Activated CD4-positive, alpha-beta T cell treated with anti-CD3 and anti-CD28 coated beads for 36 hours (primary cell): ENCODE measurements at regions not wholly inside any gene's neighbourhood (a gene's known extent, or its start where the extent isn't known, plus 50 kb on each side); places are given as distances from the start of the nearest gene placed in this dataset.
A peak's percentile ranks its signal among the peaks of the same experiment; 100 is the strongest.

Source experiments
- ATAC-seq: fragments of 200-7000 bp; cut with Tn5 transposase; one replicate; pipeline ENCODE4 v1.10.0; 2021; ENCODE audit warnings: mild to moderate bottlenecking, moderate library complexity
- CTCF ChIA-PET: fragments of 350-600 bp; sonication (Branson Sonifier 250); formaldehyde crosslinking; loops from one replicate; lab custom pipeline; 2021; ENCODE audit warnings: antibody characterized with exemption; lab: Charles Lee
- POLR2A ChIA-PET: fragments of 350-600 bp; sonication (Branson Sonifier 250); formaldehyde crosslinking; loops from one replicate; lab custom pipeline; 2021; ENCODE audit warnings: antibody characterized with exemption, inconsistent platforms; lab: Charles Lee
- DNase-seq: peaks from one replicate; pipeline ENCODE4 v3.0.0-alpha.2; 2020
- H3K27ac Mint-ChIP-seq: one replicate; pipeline ENCODE4 v1.8.0; 2021; ENCODE audit warnings: mixed read lengths
- H3K27me3 Mint-ChIP-seq: one replicate; pipeline ENCODE4 v1.8.0; 2021; ENCODE audit warnings: mixed read lengths
- H3K36me3 Mint-ChIP-seq: one replicate; pipeline ENCODE4 v1.8.0; 2021; ENCODE audit warnings: low read depth, mixed read lengths
- H3K4me1 Mint-ChIP-seq: one replicate; pipeline ENCODE4 v1.8.0; 2021; ENCODE audit warnings: mixed read lengths
- H3K4me3 Mint-ChIP-seq: one replicate; pipeline ENCODE4 v1.8.0; 2021; ENCODE audit warnings: mild to moderate bottlenecking, moderate library complexity, mixed read lengths
- H3K9me3 Mint-ChIP-seq: one replicate; pipeline ENCODE4 v1.8.0; 2021; ENCODE audit warnings: low read depth, mixed read lengths
- intact Hi-C, 2 experiments: fragments of 100-400 bp; cut with DNase I in 1 of 2; cut with micrococcal nuclease in 1 of 2; formaldehyde crosslinking; loops; one replicate each; pipeline versions ENCODE4 v1.14.2 to v1.15.1; 2022 to 2024; cut with DNase I, micrococcal nuclease

DNA sequence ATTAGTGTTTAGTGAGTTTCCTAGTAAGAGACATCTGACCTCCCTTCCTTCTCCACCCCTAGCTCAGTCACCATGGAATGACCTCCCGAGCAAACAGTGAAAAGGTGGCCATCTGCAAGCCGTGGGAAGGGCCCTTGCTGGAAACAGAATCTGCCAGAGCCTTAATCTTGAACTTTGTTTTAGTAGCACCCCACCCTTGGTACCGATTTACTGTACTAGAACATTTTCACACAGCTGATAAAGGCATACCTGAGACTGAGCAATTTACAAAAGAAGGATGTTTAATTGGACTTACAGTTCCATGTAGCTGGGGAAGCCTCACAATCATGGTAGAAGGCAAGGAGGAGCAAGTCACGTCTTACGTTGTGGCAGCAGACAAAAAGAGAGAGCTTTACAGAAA lies 655.8 kb downstream of the TSN start:
- POLR2A ChIA-PET: no interaction called here
- H3K4me3 Mint-ChIP-seq: no peak overlapping the region
- H3K27ac Mint-ChIP-seq: no peak overlapping the region
- H3K27me3 Mint-ChIP-seq: no peaks in the 10 kb centered on the region
- H3K36me3 Mint-ChIP-seq: no peaks in the 10 kb centered on the region
- intact Hi-C loops: no loop called here
- DNase-seq (no peak), ATAC-seq (no peak)
- CTCF ChIA-PET: interaction anchor here (0.7 kb wide), 1 partner anchor 1075 kb away, joined by 3 read pairs; no protein-coding TSS in a partner anchor
- peaks cover 9% of the 10 kb centered on the region for H3K9me3 Mint-ChIP-seq
- H3K4me1 Mint-ChIP-seq: no peaks in the 10 kb centered on the region

- intact Hi-C loops: no loop called here
- H3K4me1 Mint-ChIP-seq: no peaks in the 10 kb centered on the region
- CTCF ChIA-PET: no interaction called here
- POLR2A ChIA-PET: no interaction called here
- H3K36me3 Mint-ChIP-seq: no peaks in the 10 kb centered on the region
- DNase-seq: no peak
- no peak overlapping the region for H3K4me3 Mint-ChIP-seq
- ATAC-seq: no peak
- no peak overlapping the region for H3K27ac Mint-ChIP-seq
- H3K9me3 Mint-ChIP-seq: peaks cover 9% of the 10 kb centered on the region
- H3K27me3 Mint-ChIP-seq: no peaks in the 10 kb centered on the region
Observed at GRCh38 chr2:122412360-122412759, 656.9 kb downstream of the TSN start.

DNA sequence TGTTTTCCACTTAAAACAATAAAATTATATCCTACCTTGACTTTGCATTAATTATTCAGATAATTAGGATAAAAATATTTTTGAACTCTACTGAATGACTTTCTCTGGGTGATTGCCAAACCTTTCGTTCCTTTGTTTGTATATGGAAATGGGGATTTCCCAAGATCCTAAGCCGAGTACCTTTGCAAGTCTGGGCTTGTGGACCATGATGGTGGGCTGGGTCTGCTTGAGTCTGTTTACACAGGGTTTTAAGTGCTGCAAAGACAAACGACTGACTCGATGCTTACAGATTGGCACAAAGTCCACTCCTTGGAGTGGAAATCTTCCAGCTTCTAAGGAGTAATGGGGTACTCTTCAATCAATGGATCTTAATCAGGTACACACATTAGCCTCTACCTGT lies 659.5 kb downstream of the TSN start:
- ChIA-PET CTCF (no interaction called here), POLR2A (no interaction called here)
- intact Hi-C loops: no loop called here
- Mint-ChIP-seq H3K4me1 (no peaks in the 10 kb centered on the region), H3K27ac (no peak overlapping the region), H3K36me3 (no peaks in the 10 kb centered on the region), H3K4me3 (no peak overlapping the region), H3K9me3 (peaks cover 9% of the 10 kb centered on the region), H3K27me3 (no peaks in the 10 kb centered on the region)
- no peak for ATAC-seq
- DNase-seq: no peak

GRCh38 chr2:122417114-122417513 lies 661.7 kb downstream of the TSN start:
- ChIA-PET CTCF (no interaction called here), POLR2A (no interaction called here)
- H3K27ac Mint-ChIP-seq: no peak overlapping the region
- no peaks in the 10 kb centered on the region for H3K4me1 Mint-ChIP-seq
- H3K36me3 Mint-ChIP-seq: no peaks in the 10 kb centered on the region
- H3K9me3 Mint-ChIP-seq: peaks cover under 1% of the 10 kb centered on the region
- H3K4me3 Mint-ChIP-seq: no peak overlapping the region
- ATAC-seq (no peak), DNase-seq (no peak)
- intact Hi-C loops: no loop called here
- H3K27me3 Mint-ChIP-seq: no peaks in the 10 kb centered on the region

GRCh38 chr2:122421775-122422174 lies 666.3 kb downstream of the TSN start:
- CTCF ChIA-PET: interaction anchor here (0.7 kb wide), 1 partner anchor 289 kb away, joined by 3 read pairs; no protein-coding TSS in a partner anchor
- Mint-ChIP-seq H3K4me1 (no peaks in the 10 kb centered on the region), H3K9me3 (no peaks in the 10 kb centered on the region), H3K27me3 (no peaks in the 10 kb centered on the region), H3K4me3 (no peak overlapping the region), H3K36me3 (no peaks in the 10 kb centered on the region), H3K27ac (no peak overlapping the region)
- ATAC-seq (no peak), DNase-seq (no peak)
- POLR2A ChIA-PET: no interaction called here
- intact Hi-C loops: no loop called here

DNA sequence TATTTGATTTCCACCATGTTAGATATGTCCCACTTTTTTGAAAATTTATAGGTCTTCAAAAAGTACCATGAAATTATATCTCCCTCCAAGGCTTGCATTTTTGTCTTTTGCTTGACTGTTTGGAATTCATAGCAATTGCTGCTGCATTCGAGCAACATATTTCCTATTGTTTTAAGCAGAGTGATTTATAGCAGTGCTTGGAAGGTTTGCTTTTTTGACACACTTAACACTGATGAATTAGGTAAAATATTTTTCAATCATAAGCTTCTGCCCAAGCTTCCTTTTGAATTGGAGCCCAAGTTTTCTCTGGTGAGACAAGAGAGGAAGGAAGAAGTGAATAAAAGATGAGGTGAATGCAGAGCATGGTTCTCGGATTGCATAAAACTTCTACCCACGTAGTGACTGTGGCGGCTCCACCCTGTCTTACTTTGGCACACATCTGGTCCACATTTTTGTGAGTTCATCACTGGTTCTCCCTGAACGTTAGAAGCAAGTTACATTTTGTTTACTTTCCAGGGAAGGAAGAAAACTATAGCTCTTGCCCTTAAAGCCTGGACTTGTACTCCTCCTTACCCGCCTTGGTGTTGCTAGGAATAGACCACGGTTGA lies 667.0 kb downstream of the TSN start:
- CTCF ChIA-PET: no interaction called here

GRCh38 chr2:122423934-122424333 lies 668.5 kb downstream of the TSN start:
- no peak overlapping the region for H3K27ac Mint-ChIP-seq
- no peaks in the 10 kb centered on the region for H3K36me3 Mint-ChIP-seq
- no peaks in the 10 kb centered on the region for H3K4me1 Mint-ChIP-seq
- no peak overlapping the region for H3K4me3 Mint-ChIP-seq
- no peak for ATAC-seq
- DNase-seq: no peak
- H3K9me3 Mint-ChIP-seq: no peaks in the 10 kb centered on the region
- intact Hi-C loops: no loop called here
- ChIA-PET CTCF (no interaction called here), POLR2A (no interaction called here)
- H3K27me3 Mint-ChIP-seq: no peaks in the 10 kb centered on the region

More for the DNA sequence above, 667.0 kb downstream of the TSN start:
- intact Hi-C loops: no loop called here
- H3K4me3 Mint-ChIP-seq: no peak overlapping the region
- no peak overlapping the region for H3K27ac Mint-ChIP-seq
- DNase-seq (no peak), ATAC-seq (no peak)
- H3K9me3 Mint-ChIP-seq: no peaks in the 10 kb centered on the region
- no peaks in the 10 kb centered on the region for H3K36me3 Mint-ChIP-seq
- POLR2A ChIA-PET: no interaction called here
- no peaks in the 10 kb centered on the region for H3K4me1 Mint-ChIP-seq
- no peaks in the 10 kb centered on the region for H3K27me3 Mint-ChIP-seq

DNA sequence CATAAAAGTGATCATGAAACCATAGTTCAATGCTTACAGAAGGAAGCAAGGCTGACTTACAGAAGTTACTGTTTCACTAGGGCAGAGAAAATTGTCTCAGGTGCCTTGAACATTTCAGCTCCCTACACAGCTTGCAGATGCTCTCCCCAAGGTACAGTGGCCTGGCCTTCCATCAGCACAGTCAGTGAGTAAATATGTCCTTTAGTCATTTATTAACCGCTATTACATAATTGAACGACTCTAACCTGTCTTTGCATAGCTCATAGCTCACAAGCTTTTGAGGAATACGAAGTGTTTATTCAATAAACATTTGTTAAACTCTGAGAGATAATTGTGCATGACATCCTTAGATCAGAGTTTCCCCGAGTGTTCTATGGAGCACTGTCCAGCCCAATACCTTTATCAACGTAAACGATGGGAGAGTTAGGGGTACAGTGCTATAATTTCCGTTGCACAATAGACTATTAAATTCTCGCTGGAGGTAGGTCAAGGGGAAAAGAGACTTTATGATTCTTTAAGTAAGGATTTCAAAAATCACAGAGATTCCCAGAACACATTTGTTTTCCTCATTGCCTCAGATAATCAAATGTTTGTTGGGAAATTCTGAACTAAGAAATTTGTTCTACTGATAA lies 677.8 kb downstream of the TSN start:
- H3K27me3 Mint-ChIP-seq: peaks cover 2% of the 10 kb centered on the region
- ATAC-seq (no peak), DNase-seq (no peak)
- ChIA-PET POLR2A (no interaction called here), CTCF (no interaction called here)
- no peaks in the 10 kb centered on the region for H3K36me3 Mint-ChIP-seq
- H3K4me1 Mint-ChIP-seq: no peaks in the 10 kb centered on the region
- no peaks in the 10 kb centered on the region for H3K9me3 Mint-ChIP-seq
- no peak overlapping the region for H3K27ac Mint-ChIP-seq
- intact Hi-C loops: no loop called here
- no peak overlapping the region for H3K4me3 Mint-ChIP-seq

GRCh38 chr2:122445003-122445402 lies 689.6 kb downstream of the TSN start:
- POLR2A ChIA-PET: no interaction called here
- ATAC-seq: no peak

GRCh38 chr2:122446761-122447160 lies 691.3 kb downstream of the TSN start:
- no peaks in the 10 kb centered on the region for H3K9me3 Mint-ChIP-seq
- no peaks in the 10 kb centered on the region for H3K4me1 Mint-ChIP-seq
- intact Hi-C loops: no loop called here
- DNase-seq (no peak), ATAC-seq (no peak)
- H3K36me3 Mint-ChIP-seq: no peaks in the 10 kb centered on the region
- ChIA-PET POLR2A (no interaction called here), CTCF (interaction anchor here (0.7 kb wide), 1 partner anchor 476 kb away, joined by 3 read pairs; no protein-coding TSS in a partner anchor)
- H3K27ac Mint-ChIP-seq: no peak overlapping the region
- H3K4me3 Mint-ChIP-seq: no peak overlapping the region
- peaks cover 6% of the 10 kb centered on the region for H3K27me3 Mint-ChIP-seq

More at GRCh38 chr2:122445003-122445402, 689.6 kb downstream of the TSN start:
- H3K4me1 Mint-ChIP-seq: no peaks in the 10 kb centered on the region
- no peaks in the 10 kb centered on the region for H3K9me3 Mint-ChIP-seq
- H3K4me3 Mint-ChIP-seq: no peak overlapping the region
- peaks cover 3% of the 10 kb centered on the region for H3K27me3 Mint-ChIP-seq
- no peak for DNase-seq
- intact Hi-C loops: no loop called here
- H3K27ac Mint-ChIP-seq: no peak overlapping the region
- H3K36me3 Mint-ChIP-seq: no peaks in the 10 kb centered on the region
- CTCF ChIA-PET: no interaction called here

DNA sequence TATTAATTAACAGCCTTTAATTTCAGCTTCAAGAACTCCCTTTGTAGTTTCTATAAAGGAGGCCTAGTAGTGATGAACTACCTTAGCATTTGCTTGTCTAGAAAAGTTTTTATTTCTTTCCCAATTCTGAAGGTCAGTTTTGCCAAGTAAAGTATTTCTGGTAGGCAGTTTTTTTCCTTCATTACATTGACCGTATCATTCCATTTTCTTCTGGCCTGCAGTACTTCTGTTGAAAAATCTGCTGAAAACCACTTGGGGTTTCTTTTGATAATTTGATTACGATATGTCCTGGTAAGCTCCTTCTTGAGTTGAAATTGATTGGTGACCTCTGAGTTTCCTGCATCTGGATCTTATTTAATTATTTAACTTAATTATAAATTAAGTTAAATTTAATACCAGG lies 691.8 kb downstream of the TSN start:
- Mint-ChIP-seq H3K9me3 (no peaks in the 10 kb centered on the region), H3K36me3 (no peaks in the 10 kb centered on the region), H3K27ac (no peak overlapping the region), H3K27me3 (peaks cover 6% of the 10 kb centered on the region), H3K4me3 (no peak overlapping the region), H3K4me1 (no peaks in the 10 kb centered on the region)
- DNase-seq (no peak), ATAC-seq (no peak)
- intact Hi-C loops: no loop called here
- ChIA-PET POLR2A (no interaction called here), CTCF (interaction anchor here (0.7 kb wide), 1 partner anchor 475 kb away, joined by 3 read pairs; no protein-coding TSS in a partner anchor)

DNA sequence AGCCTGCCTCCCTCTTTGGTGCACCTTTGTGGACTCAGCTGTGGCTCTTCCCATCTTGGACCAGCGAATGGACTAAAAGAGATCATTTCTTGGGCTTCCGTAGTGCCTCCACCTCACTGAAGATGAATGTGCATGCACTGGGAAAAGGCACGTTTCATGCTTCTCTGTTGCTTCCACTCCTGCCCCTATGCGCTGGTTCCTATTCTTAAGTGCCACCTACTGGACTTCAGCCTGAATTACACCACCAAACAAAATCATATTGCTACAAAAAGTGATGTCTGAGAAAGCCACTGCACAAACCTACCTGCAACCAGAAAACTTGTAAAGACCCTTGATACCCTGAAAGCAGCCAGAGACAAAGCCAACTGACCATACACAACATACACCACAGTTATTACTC lies 695.6 kb downstream of the TSN start:
- Mint-ChIP-seq H3K4me1 (no peaks in the 10 kb centered on the region), H3K4me3 (no peak overlapping the region), H3K9me3 (peaks cover 9% of the 10 kb centered on the region), H3K36me3 (no peaks in the 10 kb centered on the region), H3K27ac (no peak overlapping the region), H3K27me3 (peaks cover 6% of the 10 kb centered on the region)
- peak; percentile 7 for DNase-seq
- no peak for ATAC-seq
- intact Hi-C loops: loop anchor here (1.0 to 5.0 kb wide), 3 partner anchors 476 to 639 kb away; no protein-coding TSS in a partner anchor
- POLR2A ChIA-PET: no interaction called here
- CTCF ChIA-PET: interaction anchor here (0.6 to 0.7 kb wide), 4 partner anchors 23 to 477 kb away, joined by 3 to 5 read pairs (median 3); no protein-coding TSS in a partner anchor
